ENCODE measurements at regions not wholly inside any gene's neighbourhood (a gene's known extent, or its start where the extent isn't known, plus 50 kb on each side); places are given as distances from the start of the nearest gene placed in this dataset.
"Not testable (repeated sequence)": the region's sequence is repeated elsewhere in the genome, so short reads cannot be mapped to it uniquely, and the experiment has no call there.

DNA sequence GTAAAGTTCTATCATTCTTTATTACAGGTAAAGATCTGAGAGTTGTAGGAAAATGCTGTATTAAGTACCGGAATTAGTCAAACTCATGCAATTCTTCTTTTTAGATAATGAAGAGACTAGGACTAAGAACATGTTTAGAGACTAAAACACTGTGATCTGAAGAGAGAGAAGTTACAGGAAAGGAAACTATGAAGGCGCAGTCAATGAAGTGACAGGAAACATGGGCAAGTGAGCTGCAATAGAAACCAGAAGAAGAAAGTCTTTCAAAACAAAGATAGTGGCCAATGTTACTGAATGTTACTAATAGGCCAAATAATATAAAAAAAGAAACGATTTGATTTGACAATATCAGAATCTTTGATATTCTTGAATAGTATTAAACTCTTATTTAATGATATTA, 659.4 kb upstream of the RGS18 start:
- TF ChIP-seq, protein P1, sequence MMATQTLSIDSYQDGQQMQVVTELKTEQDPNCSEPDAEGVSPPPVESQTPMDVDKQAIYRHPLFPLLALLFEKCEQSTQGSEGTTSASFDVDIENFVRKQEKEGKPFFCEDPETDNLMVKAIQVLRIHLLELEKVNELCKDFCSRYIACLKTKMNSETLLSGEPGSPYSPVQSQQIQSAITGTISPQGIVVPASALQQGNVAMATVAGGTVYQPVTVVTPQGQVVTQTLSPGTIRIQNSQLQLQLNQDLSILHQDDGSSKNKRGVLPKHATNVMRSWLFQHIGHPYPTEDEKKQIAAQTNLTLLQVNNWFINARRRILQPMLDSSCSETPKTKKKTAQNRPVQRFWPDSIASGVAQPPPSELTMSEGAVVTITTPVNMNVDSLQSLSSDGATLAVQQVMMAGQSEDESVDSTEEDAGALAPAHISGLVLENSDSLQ (IDR thresholded peaks at IDR 0.05): no peak
- TF ChIP-seq HDGF (IDR thresholded peaks at IDR 0.05; ENCODE audit: borderline replicate concordance): no peak
- TF ChIP-seq L3MBTL2 (conservative IDR thresholded peaks at IDR 0.05): no peak
- TF ChIP-seq ARNT (IDR thresholded peaks at IDR 0.05): no peak
- no peak for TF ChIP-seq SUZ12 (IDR thresholded peaks at IDR 0.05)
- TF ChIP-seq NFRKB (IDR thresholded peaks at IDR 0.05): no peak
- TF ChIP-seq FOXM1 (IDR thresholded peaks at IDR 0.05; ENCODE audit: borderline replicate concordance): no peak
- TF ChIP-seq BHLHE40 (IDR thresholded peaks at IDR 0.05; ENCODE audit: borderline replicate concordance): no peak
- TF ChIP-seq FOXK2 (IDR thresholded peaks at IDR 0.05): no peak
- TF ChIP-seq SP1 (IDR thresholded peaks at IDR 0.05): no peak
- ChIA-PET POLR2A (no interaction called here), CTCF (no interaction called here)
- DNase-seq (ENCODE audit: extremely low spot score): no peak

DNA sequence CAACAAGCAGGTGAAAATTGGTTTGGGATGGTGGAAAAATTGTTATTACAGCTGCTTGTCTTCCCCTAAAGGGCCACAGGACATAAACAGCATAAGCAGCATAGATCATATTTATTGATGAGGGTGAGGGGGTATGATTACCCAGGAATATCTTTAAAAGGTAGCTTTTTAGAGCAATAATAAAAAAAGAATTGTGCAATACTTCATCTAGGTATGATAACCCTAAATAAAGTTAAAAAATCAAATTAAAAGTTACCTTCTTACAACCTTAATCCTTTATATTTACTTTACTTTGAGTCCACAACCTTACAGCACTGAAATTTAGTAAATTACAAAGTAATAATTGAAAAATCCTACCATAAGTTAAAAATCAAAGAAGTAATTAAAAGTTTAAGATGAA, 653.3 kb upstream of the RGS18 start:
- ChIA-PET POLR2A (no interaction called here), CTCF (no interaction called here)
- TF ChIP-seq HDGF (IDR thresholded peaks at IDR 0.05; ENCODE audit: borderline replicate concordance) (no peak), ELF4 (IDR thresholded peaks at IDR 0.05) (no peak), TARDBP (IDR thresholded peaks at IDR 0.05) (no peak), SP1 (IDR thresholded peaks at IDR 0.05) (no peak)
- no peak for DNase-seq (ENCODE audit: extremely low spot score)

DNA sequence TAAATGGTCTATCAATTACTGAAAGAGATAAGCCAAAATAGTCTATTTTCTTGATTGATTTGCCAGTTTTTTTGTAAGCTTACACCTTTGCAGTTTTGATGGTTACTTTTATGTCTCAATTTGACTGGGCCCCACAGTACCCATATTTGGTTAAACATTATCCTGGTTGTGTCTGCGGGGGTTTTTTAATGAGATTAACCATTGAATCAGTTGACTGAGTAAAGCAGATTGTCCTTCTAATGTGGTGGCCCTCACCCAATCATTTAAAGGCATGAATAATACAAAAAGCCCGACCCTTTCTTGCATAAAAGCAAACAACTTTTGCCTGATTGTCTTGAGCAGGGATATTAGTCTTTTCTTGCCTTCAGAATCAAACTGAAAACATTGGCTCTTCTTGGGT, 650.0 kb upstream of the RGS18 start:
- ChIA-PET CTCF (no interaction called here), POLR2A (no interaction called here)
- no peak for DNase-seq (ENCODE audit: extremely low spot score)
- TF ChIP-seq SUZ12 (IDR thresholded peaks at IDR 0.05) (no peak), FOXA1 (IDR thresholded peaks at IDR 0.05) (no peak), FOXK2 (IDR thresholded peaks at IDR 0.05) (no peak), CTBP1 (IDR thresholded peaks at IDR 0.05; ENCODE audit: borderline replicate concordance) (no peak)
- TF ChIP-seq, protein P1 (IDR thresholded peaks at IDR 0.05): no peak

DNA sequence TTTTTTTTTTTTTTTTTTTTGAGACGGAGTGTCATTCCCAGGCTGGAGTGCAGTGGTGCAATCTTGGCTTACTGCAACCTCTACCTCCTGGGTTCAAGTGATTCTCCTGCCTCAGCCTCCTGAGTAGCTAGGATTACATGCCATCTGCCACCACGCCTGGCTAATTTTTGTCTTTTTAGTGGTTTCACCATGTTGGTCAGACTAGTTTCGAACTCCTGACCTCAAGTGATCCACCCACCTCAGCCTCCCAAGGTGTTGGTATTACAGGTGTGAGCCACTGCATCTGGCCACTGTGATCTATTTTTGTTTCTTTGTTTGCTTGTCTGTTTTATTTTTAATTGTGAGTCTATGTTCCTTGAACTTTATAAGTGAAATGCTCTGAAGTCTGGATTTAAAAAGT, 646.8 kb upstream of the RGS18 start:
- DNase-seq (ENCODE audit: extremely low spot score); CTCF ChIA-PET; POLR2A ChIA-PET: not testable (repeated sequence)

DNA sequence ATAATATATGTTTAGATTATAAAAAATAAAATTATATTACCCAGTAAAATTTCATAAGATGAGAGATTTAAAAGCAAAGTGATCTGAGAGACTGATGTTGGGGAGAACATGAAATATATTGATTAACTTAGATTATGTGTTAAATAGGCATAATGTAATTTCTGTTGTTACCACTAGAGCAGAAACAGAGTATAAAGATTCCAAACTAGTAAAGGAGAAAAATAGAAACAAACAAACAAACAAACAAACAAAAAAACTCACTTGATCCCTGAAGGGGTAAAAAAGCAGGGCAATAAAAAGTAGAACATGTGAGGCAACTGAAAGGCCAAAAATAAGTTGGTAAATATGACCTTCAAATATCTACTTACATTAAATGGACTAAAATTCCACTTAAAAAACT, 640.4 kb upstream of the RGS18 start:
- ChIA-PET POLR2A (no interaction called here), CTCF (no interaction called here)
- TF ChIP-seq ARNT (IDR thresholded peaks at IDR 0.05) (no peak), BHLHE40 (IDR thresholded peaks at IDR 0.05; ENCODE audit: borderline replicate concordance) (no peak), SUZ12 (IDR thresholded peaks at IDR 0.05) (no peak), ZNF384 (IDR thresholded peaks at IDR 0.05) (no peak), FOXM1 (IDR thresholded peaks at IDR 0.05; ENCODE audit: borderline replicate concordance) (no peak), ELF4 (IDR thresholded peaks at IDR 0.05) (no peak), FOXK2 (IDR thresholded peaks at IDR 0.05) (no peak), L3MBTL2 (conservative IDR thresholded peaks at IDR 0.05) (no peak), CTBP1 (IDR thresholded peaks at IDR 0.05; ENCODE audit: borderline replicate concordance) (no peak), HDGF (IDR thresholded peaks at IDR 0.05; ENCODE audit: borderline replicate concordance) (no peak), SP1 (IDR thresholded peaks at IDR 0.05) (no peak), NFRKB (IDR thresholded peaks at IDR 0.05) (no peak), LEF1 (IDR thresholded peaks at IDR 0.05; ENCODE audit: borderline replicate concordance) (no peak), FOXA1 (IDR thresholded peaks at IDR 0.05) (no peak)
- TF ChIP-seq, protein P1 (IDR thresholded peaks at IDR 0.05): no peak
- no peak for DNase-seq (ENCODE audit: extremely low spot score)

DNA sequence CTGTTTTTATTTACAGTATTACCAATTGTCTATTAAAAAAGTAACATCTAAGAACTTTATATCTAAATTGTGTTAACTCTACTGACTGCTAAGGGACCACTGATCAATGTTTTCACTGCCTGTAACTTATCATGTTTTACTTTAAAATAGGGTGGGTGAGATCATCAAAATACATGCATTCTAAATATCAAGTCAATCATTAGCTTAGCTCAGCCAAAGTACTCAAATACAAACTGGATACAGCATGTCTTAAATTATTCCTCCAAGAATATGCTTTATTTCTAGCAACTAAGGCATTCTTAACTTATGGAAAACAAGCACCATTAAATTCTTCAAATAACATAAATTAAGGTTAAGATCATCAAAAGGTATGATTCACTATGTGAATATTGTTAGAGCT, 638.7 kb upstream of the RGS18 start:
- CTCF ChIA-PET: no interaction called here
- POLR2A ChIA-PET: no interaction called here
- TF ChIP-seq NFRKB (IDR thresholded peaks at IDR 0.05) (no peak), ZNF384 (IDR thresholded peaks at IDR 0.05) (no peak), ARNT (IDR thresholded peaks at IDR 0.05) (no peak), HDGF (IDR thresholded peaks at IDR 0.05; ENCODE audit: borderline replicate concordance) (no peak), BHLHE40 (IDR thresholded peaks at IDR 0.05; ENCODE audit: borderline replicate concordance) (no peak), CTBP1 (IDR thresholded peaks at IDR 0.05; ENCODE audit: borderline replicate concordance) (no peak), TARDBP (IDR thresholded peaks at IDR 0.05) (no peak), SUZ12 (IDR thresholded peaks at IDR 0.05) (no peak), L3MBTL2 (conservative IDR thresholded peaks at IDR 0.05) (no peak), FOXA1 (IDR thresholded peaks at IDR 0.05) (no peak), FOXM1 (IDR thresholded peaks at IDR 0.05; ENCODE audit: borderline replicate concordance) (no peak), FOXK2 (IDR thresholded peaks at IDR 0.05) (no peak)
- TF ChIP-seq, protein P1 (IDR thresholded peaks at IDR 0.05): no peak
- DNase-seq (ENCODE audit: extremely low spot score): no peak

DNA sequence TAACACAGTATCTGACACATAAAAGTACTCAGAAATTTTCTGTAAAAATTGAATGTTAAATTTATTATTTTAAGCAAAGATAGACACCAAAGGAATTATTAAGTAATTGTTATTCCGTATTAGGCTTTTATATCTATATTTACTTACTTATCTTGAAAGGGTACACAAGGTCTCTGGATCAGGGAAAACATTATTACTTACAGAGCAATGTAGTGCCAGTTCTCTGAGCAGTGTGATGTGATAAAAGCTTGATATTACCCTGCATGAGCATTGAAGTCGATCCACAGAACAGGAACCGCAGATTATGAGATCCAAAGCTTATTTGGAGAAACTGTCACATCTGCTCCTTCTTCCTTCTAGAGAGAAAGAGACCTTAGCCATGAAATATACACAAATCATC, 637.9 kb upstream of the RGS18 start:
- ChIA-PET POLR2A (no interaction called here), CTCF (no interaction called here)
- TF ChIP-seq, protein P1 (IDR thresholded peaks at IDR 0.05): no peak
- TF ChIP-seq NFRKB (IDR thresholded peaks at IDR 0.05) (no peak), LEF1 (IDR thresholded peaks at IDR 0.05; ENCODE audit: borderline replicate concordance) (no peak), FOXM1 (IDR thresholded peaks at IDR 0.05; ENCODE audit: borderline replicate concordance) (no peak), ZNF384 (IDR thresholded peaks at IDR 0.05) (no peak), FOXA1 (IDR thresholded peaks at IDR 0.05) (no peak), ELF4 (IDR thresholded peaks at IDR 0.05) (no peak), CTBP1 (IDR thresholded peaks at IDR 0.05; ENCODE audit: borderline replicate concordance) (no peak), BHLHE40 (IDR thresholded peaks at IDR 0.05; ENCODE audit: borderline replicate concordance) (no peak), SP1 (IDR thresholded peaks at IDR 0.05) (no peak), FOXK2 (IDR thresholded peaks at IDR 0.05) (no peak), SUZ12 (IDR thresholded peaks at IDR 0.05) (no peak), ARNT (IDR thresholded peaks at IDR 0.05) (no peak), TARDBP (IDR thresholded peaks at IDR 0.05) (no peak), L3MBTL2 (conservative IDR thresholded peaks at IDR 0.05) (no peak), HDGF (IDR thresholded peaks at IDR 0.05; ENCODE audit: borderline replicate concordance) (no peak)

DNA sequence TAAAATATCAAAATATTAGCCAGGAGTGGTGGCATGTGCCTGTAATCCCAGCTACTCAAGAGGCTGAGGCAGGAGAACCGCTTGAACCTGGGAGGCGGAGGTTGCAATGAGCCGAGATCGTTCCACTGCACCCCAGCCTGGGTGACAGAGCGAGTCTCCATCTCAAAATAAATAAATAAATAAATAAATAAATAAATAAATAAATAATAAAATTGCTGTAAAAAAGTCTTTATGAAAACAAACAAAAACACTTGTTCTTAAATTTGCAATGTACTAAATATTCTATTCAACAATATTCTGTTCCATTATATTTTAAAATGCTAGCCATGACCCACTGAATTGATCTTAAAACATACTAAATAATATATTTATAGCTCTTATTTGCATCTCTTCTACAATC, 632.3 kb upstream of the RGS18 start:
- CTCF ChIA-PET, POLR2A ChIA-PET: not testable (repeated sequence)

More for the DNA sequence above, 637.9 kb upstream of the RGS18 start:
- no peak for DNase-seq (ENCODE audit: extremely low spot score)

More for the DNA sequence above, 632.3 kb upstream of the RGS18 start:
- not testable (repeated sequence) for DNase-seq (ENCODE audit: extremely low spot score)
